ENCODE measurements at regions not wholly inside any gene's neighbourhood (a gene's known extent, or its start where the extent isn't known, plus 50 kb on each side); places are given as distances from the start of the nearest gene placed in this dataset.
"Not testable (repeated sequence)": the region's sequence is repeated elsewhere in the genome, so short reads cannot be mapped to it uniquely, and the experiment has no call there.

GRCh38 chr1:20411196-20411980 lies 74.6 kb downstream of the CAMK2N1 start:
- H3K9me3 ChIP-seq (ENCODE audit: control extremely low read depth in 1 of 5, control insufficient read depth in 4 of 5, insufficient read depth in 2 of 5, low read depth in 1 of 5, low read length in 4 of 5), result no peaks in the 10 kb centered on the region
- H3K4me3 ChIP-seq (ENCODE audit: control insufficient read depth in 1 of 7, extremely low read depth in 1 of 7, insufficient read depth in 4 of 7, low read depth in 2 of 7, low read length in 6 of 7), result no peak overlapping the region
- ChIA-PET POLR2A (no interaction called here), CTCF (interaction anchor here (0.6 kb wide), 1 partner anchor 19 kb away, joined by 5 read pairs; no protein-coding TSS in a partner anchor)
- H3K27ac ChIP-seq (ENCODE audit: insufficient read depth in 1 of 2, low read depth in 1 of 2, low read length in 2 of 2, poor library complexity in 1 of 2, severe bottlenecking in 2 of 2), result no peak overlapping the region
- no peaks in the 10 kb centered on the region for H3K4me1 ChIP-seq (ENCODE audit: control extremely low read depth in 1 of 4, control insufficient read depth in 4 of 4, insufficient read depth in 4 of 4, low read length in 3 of 4)
- H3K27me3 ChIP-seq (replicated peaks in 2 of 5; ENCODE audit: control insufficient read depth in 4 of 5, insufficient read depth in 5 of 5, low read length in 4 of 5), result peaks cover 0 to 12% (median 2%) of the 10 kb centered on the region in 5 experiments
- DNase-seq, result no peak
- H3K36me3 ChIP-seq (ENCODE audit: control insufficient read depth in 4 of 4, insufficient read depth in 4 of 4, low read length in 3 of 4), result no peaks in the 10 kb centered on the region
- WGBS (ENCODE audit: insufficient coverage), result 82% methylated on average over 9 of the region's 10 CpGs

- H3K9me3 ChIP-seq (ENCODE audit: control extremely low read depth in 1 of 5, control insufficient read depth in 4 of 5, insufficient read depth in 2 of 5, low read depth in 1 of 5, low read length in 4 of 5), result no peaks in the 10 kb centered on the region
- H3K27ac ChIP-seq (ENCODE audit: insufficient read depth in 1 of 2, low read depth in 1 of 2, low read length in 2 of 2, poor library complexity in 1 of 2, severe bottlenecking in 2 of 2), result no peak overlapping the region
- ChIA-PET CTCF (interaction anchor here (0.6 kb wide), 1 partner anchor 20 kb away, joined by 5 read pairs; no protein-coding TSS in a partner anchor), POLR2A (no interaction called here)
- H3K27me3 ChIP-seq (replicated peaks in 2 of 5; ENCODE audit: control insufficient read depth in 4 of 5, insufficient read depth in 5 of 5, low read length in 4 of 5), result peaks cover 0 to 21% (median 3%) of the 10 kb centered on the region in 5 experiments
- WGBS (ENCODE audit: insufficient coverage), result 100% methylated on average over 1 of the region's 1 CpG
- no peaks in the 10 kb centered on the region for H3K36me3 ChIP-seq (ENCODE audit: control insufficient read depth in 4 of 4, insufficient read depth in 4 of 4, low read length in 3 of 4)
- no peak for DNase-seq
- H3K4me3 ChIP-seq (ENCODE audit: control insufficient read depth in 1 of 7, extremely low read depth in 1 of 7, insufficient read depth in 4 of 7, low read depth in 2 of 7, low read length in 6 of 7), result no peak overlapping the region
- no peaks in the 10 kb centered on the region for H3K4me1 ChIP-seq (ENCODE audit: control extremely low read depth in 1 of 4, control insufficient read depth in 4 of 4, insufficient read depth in 4 of 4, low read length in 3 of 4)
These were observed 75.5 kb downstream of the CAMK2N1 start for GRCh38 chr1:20410503-20410902.

GRCh38 chr1:20409971-20410370 lies 76.0 kb downstream of the CAMK2N1 start:
- POLR2A ChIA-PET, result no interaction called here
- 67% methylated on average over 4 of the region's 8 CpGs for WGBS (ENCODE audit: insufficient coverage)

GRCh38 chr1:20409012-20409411 lies 77.0 kb downstream of the CAMK2N1 start:
- WGBS (ENCODE audit: insufficient coverage), result 100% methylated on average over 2 of the region's 3 CpGs

More at GRCh38 chr1:20409971-20410370, 76.0 kb downstream of the CAMK2N1 start:
- Histone ChIP-seq H3K4me3 (ENCODE audit: control insufficient read depth in 1 of 7, extremely low read depth in 1 of 7, insufficient read depth in 4 of 7, low read depth in 2 of 7, low read length in 6 of 7) (no peak overlapping the region), H3K4me1 (ENCODE audit: control extremely low read depth in 1 of 4, control insufficient read depth in 4 of 4, insufficient read depth in 4 of 4, low read length in 3 of 4) (no peaks in the 10 kb centered on the region), H3K9me3 (ENCODE audit: control extremely low read depth in 1 of 5, control insufficient read depth in 4 of 5, insufficient read depth in 2 of 5, low read depth in 1 of 5, low read length in 4 of 5) (no peaks in the 10 kb centered on the region), H3K27me3 (replicated peaks in 2 of 5; ENCODE audit: control insufficient read depth in 4 of 5, insufficient read depth in 5 of 5, low read length in 4 of 5) (peaks cover 0 to 26% (median 7%) of the 10 kb centered on the region in 5 experiments), H3K27ac (ENCODE audit: insufficient read depth in 1 of 2, low read depth in 1 of 2, low read length in 2 of 2, poor library complexity in 1 of 2, severe bottlenecking in 2 of 2) (no peak overlapping the region), H3K36me3 (ENCODE audit: control insufficient read depth in 4 of 4, insufficient read depth in 4 of 4, low read length in 3 of 4) (no peaks in the 10 kb centered on the region)
- DNase-seq, result no peak
- CTCF ChIA-PET, result no interaction called here

GRCh38 chr1:20408133-20408650 lies 77.8 kb downstream of the CAMK2N1 start:
- DNase-seq; H3K9me3 ChIP-seq (ENCODE audit: control extremely low read depth in 1 of 5, control insufficient read depth in 4 of 5, insufficient read depth in 2 of 5, low read depth in 1 of 5, low read length in 4 of 5); H3K4me1 ChIP-seq (ENCODE audit: control extremely low read depth in 1 of 4, control insufficient read depth in 4 of 4, insufficient read depth in 4 of 4, low read length in 3 of 4); CTCF ChIA-PET; H3K36me3 ChIP-seq (ENCODE audit: control insufficient read depth in 4 of 4, insufficient read depth in 4 of 4, low read length in 3 of 4); POLR2A ChIA-PET; H3K27ac ChIP-seq (ENCODE audit: insufficient read depth in 1 of 2, low read depth in 1 of 2, low read length in 2 of 2, poor library complexity in 1 of 2, severe bottlenecking in 2 of 2); H3K4me3 ChIP-seq (ENCODE audit: control insufficient read depth in 1 of 7, extremely low read depth in 1 of 7, insufficient read depth in 4 of 7, low read depth in 2 of 7, low read length in 6 of 7): not testable (repeated sequence)
- 80% methylated on average over 2 of the region's 6 CpGs for WGBS (ENCODE audit: insufficient coverage)
- H3K27me3 ChIP-seq (replicated peaks in 2 of 5; ENCODE audit: control insufficient read depth in 4 of 5, insufficient read depth in 5 of 5, low read length in 4 of 5), result peaks cover 0 to 44% (median 17%) of the 10 kb centered on the region in 5 experiments

More at GRCh38 chr1:20409012-20409411, 77.0 kb downstream of the CAMK2N1 start:
- CTCF ChIA-PET, result no interaction called here
- H3K9me3 ChIP-seq (ENCODE audit: control extremely low read depth in 1 of 5, control insufficient read depth in 4 of 5, insufficient read depth in 2 of 5, low read depth in 1 of 5, low read length in 4 of 5), result no peaks in the 10 kb centered on the region
- H3K27me3 ChIP-seq (replicated peaks in 2 of 5; ENCODE audit: control insufficient read depth in 4 of 5, insufficient read depth in 5 of 5, low read length in 4 of 5), result peaks cover 0 to 36% (median 12%) of the 10 kb centered on the region in 5 experiments
- H3K27ac ChIP-seq (ENCODE audit: insufficient read depth in 1 of 2, low read depth in 1 of 2, low read length in 2 of 2, poor library complexity in 1 of 2, severe bottlenecking in 2 of 2), result no peak overlapping the region
- H3K4me1 ChIP-seq (ENCODE audit: control extremely low read depth in 1 of 4, control insufficient read depth in 4 of 4, insufficient read depth in 4 of 4, low read length in 3 of 4), result no peaks in the 10 kb centered on the region
- no peaks in the 10 kb centered on the region for H3K36me3 ChIP-seq (ENCODE audit: control insufficient read depth in 4 of 4, insufficient read depth in 4 of 4, low read length in 3 of 4)
- H3K4me3 ChIP-seq (ENCODE audit: control insufficient read depth in 1 of 7, extremely low read depth in 1 of 7, insufficient read depth in 4 of 7, low read depth in 2 of 7, low read length in 6 of 7), result no peak overlapping the region
- POLR2A ChIA-PET, result no interaction called here
- no peak for DNase-seq

- H3K27ac ChIP-seq (ENCODE audit: insufficient read depth in 1 of 2, low read depth in 1 of 2, low read length in 2 of 2, poor library complexity in 1 of 2, severe bottlenecking in 2 of 2), result no peak overlapping the region
- CTCF ChIA-PET, result no interaction called here
- 17% methylated on average over 6 of the region's 11 CpGs for WGBS (ENCODE audit: insufficient coverage)
- H3K4me3 ChIP-seq (ENCODE audit: control insufficient read depth in 1 of 7, extremely low read depth in 1 of 7, insufficient read depth in 4 of 7, low read depth in 2 of 7, low read length in 6 of 7), result no peak overlapping the region
- H3K4me1 ChIP-seq (ENCODE audit: control extremely low read depth in 1 of 4, control insufficient read depth in 4 of 4, insufficient read depth in 4 of 4, low read length in 3 of 4), result no peaks in the 10 kb centered on the region
- H3K27me3 ChIP-seq (replicated peaks in 2 of 5; ENCODE audit: control insufficient read depth in 4 of 5, insufficient read depth in 5 of 5, low read length in 4 of 5), result peaks cover 0 to 63% (median 27%) of the 10 kb centered on the region in 5 experiments
- H3K36me3 ChIP-seq (ENCODE audit: control insufficient read depth in 4 of 4, insufficient read depth in 4 of 4, low read length in 3 of 4), result no peaks in the 10 kb centered on the region
- POLR2A ChIA-PET, result interaction anchor here (0.5 kb wide), 1 partner anchor 64 kb away, joined by 5 read pairs; no protein-coding TSS in a partner anchor
- no peaks in the 10 kb centered on the region for H3K9me3 ChIP-seq (ENCODE audit: control extremely low read depth in 1 of 5, control insufficient read depth in 4 of 5, insufficient read depth in 2 of 5, low read depth in 1 of 5, low read length in 4 of 5)
- no peak for DNase-seq
These were observed 80.0 kb downstream of the CAMK2N1 start for GRCh38 chr1:20405893-20406604.

Measured in common myeloid progenitor, CD34-positive (primary cell).